ENCODE measurements at regions not wholly inside any gene's neighbourhood (a gene's known extent, or its start where the extent isn't known, plus 50 kb on each side); places are given as distances from the start of the nearest gene placed in this dataset.
"Not testable (repeated sequence)": the region's sequence is repeated elsewhere in the genome, so short reads cannot be mapped to it uniquely, and the experiment has no call there.

DNA sequence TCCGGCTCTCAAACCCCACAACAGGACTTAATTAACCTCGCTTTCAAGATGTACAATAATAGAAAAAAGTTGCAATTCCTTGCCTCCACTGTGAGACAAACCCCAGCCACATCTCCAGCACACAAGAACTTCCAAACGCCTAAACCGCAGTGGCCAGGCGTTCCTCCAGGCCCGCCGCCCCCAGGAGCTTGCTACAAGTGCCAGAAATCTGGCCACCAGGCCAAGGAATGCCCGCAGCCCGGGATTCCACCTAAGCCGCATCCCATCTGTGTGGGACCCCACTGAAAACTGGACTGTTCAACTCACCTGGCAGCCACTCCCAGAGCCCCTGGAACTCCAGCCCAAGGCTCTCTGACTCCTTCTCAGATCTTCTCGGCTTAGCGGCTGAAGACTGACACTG is 262.5 kb downstream of the SMARCA2 start:
- DNase-seq (ENCODE audit: low read depth) = not testable (repeated sequence)

DNA sequence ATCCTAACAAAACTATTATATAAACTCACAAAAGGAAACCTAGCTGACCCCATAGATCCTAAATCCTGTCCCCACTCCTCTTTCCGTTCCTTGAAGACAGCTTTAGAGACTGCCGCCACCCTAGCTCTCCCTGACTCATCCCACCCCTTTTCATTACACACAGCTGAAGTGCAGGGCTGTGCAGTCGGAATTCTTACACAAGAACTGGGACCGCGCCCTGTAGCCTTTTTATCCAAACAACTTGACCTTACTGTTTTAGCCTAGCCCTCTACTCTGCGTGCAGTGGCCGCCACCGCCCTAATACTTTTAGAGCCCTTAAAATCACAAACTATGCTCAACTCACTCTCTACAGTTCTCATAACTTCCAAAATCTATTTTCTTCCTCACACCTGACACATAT is 264.0 kb downstream of the SMARCA2 start:
- DNase-seq (ENCODE audit: low read depth) = not testable (repeated sequence)

DNA sequence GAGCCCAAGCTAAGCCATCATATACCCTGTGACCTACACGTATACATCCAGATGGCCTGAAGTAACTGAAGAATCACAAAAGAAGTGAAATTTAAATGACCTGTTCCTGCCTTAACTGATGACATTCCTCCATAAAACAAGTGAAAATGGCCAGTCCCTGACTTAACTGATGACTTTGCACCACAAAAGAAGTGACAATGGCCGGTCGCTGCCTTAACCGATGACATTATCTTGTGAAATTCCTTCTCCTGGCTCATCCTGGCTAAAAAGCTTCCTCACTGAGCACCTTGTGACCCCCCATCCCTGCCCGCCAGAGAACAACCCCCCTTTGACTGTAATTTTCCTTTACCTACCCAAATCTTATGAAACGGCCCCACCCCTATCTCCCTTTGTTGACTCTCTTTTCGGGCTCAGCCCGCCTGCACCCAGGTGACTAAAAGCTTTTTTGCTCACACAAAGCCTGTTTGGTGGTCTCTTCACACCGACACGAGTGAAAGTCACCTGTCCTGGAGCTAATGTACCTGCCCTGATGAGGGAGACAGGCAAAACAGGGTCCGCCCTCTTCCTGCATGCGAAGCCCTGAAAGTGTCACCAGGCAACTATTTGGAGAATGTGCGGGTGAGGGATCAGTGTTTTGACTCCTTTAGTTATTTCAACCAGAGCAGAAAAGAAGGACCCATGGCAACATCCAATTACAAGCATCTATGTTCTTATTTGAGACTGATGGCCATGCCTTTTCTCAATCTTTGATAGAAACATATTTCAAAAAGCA is 266.1 kb downstream of the SMARCA2 start:
- no peak for DNase-seq (ENCODE audit: low read depth)

DNA sequence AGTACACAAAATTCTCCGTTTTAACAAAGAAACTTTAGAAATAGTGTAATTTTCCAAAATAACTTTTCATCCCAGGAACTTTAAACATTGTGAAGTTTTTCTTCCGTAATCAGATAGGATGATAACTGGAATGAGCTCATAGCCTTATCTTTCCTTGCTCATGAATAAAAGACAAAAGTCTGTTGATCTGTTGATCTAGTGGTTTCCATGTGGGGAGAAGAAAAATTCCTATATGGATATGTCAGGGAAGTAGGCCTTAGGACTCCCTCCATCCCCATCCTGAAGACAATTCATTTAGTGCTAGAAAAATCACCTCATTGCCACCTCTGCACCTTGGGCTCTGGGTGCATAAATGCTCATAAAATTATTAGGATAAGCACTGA is 266.6 kb downstream of the SMARCA2 start:
- no peak for DNase-seq (ENCODE audit: low read depth)

DNA sequence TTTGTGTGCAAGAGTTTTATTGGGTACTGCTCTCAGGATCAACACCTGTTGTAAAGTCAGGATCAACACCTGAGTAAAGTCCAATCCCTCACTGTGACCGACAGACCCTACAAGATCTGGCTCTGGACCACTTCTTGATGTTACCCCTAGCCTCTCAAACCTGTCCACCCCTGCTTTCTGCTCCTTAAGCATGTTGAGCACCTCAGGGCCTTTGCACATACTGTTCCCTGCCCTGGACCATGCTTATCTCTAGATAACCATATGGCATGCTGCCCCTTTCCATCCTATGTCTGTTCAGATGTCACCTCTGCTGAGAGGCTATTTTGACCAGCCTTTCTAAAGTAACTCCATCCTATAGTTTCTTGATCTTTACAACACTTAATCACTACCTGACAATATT is 269.6 kb downstream of the SMARCA2 start:
- DNase-seq (ENCODE audit: low read depth) = no peak

DNA sequence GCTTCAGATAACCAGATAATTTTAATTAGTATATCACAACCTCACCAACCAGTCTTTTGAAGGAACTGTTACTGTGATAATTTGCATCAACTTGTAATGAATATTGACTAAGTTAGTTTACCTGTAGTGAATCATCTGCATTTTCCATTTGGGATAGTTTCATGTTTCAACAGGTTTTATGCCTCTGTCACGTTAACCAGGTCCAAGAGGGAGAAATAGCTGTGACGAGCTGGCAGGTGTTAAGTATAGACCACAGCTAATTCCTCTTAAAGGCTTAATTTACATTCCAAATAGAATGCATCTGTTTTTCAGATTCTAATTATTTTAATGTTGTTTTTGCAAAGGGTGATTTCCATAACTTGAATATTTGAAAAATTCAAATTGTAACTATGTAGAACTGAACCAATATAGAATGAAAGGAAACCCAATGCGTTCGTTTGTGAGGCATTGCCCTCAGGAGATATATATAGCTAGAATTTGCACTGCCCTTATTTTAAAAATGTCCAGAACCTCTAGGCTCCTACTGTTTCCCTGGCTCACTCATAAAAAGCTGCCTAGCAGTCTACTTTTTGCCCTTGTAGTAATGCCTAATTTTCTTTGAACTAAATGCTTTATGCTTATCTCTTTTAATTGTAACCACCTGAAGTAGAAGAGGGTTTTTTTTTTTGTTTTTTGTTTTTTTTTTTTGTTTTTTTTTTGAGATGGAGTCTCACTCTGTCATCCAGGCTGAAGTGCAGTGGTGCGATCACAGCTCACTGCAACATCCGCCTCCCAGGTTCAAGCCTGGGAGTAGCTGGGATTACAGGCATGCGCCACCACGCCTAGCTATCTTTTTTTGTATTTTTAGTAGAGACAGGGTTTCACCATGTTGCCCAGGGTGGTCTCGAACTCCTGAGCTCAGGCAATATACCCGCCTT is 270.5 kb downstream of the SMARCA2 start:
- DNase-seq (ENCODE audit: low read depth) = no peak

DNA sequence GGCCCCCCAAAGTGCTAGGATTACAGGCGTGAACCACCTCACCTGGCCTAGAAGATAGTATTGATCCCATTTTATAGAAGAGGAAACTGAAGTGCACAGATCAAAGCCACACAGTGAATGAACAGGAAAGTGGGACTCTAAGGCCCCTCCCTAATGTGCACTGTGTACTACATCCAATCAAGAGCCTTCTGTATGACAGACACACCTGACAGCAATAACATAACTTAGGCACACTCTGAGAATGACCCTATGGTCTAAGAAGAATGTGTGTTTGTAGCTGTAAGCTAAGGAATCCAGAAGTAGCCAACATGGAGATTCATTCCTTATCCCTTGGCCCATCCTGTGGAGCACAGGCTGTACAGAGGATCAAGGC is 271.2 kb downstream of the SMARCA2 start:
- no peak for DNase-seq (ENCODE audit: low read depth)

DNA sequence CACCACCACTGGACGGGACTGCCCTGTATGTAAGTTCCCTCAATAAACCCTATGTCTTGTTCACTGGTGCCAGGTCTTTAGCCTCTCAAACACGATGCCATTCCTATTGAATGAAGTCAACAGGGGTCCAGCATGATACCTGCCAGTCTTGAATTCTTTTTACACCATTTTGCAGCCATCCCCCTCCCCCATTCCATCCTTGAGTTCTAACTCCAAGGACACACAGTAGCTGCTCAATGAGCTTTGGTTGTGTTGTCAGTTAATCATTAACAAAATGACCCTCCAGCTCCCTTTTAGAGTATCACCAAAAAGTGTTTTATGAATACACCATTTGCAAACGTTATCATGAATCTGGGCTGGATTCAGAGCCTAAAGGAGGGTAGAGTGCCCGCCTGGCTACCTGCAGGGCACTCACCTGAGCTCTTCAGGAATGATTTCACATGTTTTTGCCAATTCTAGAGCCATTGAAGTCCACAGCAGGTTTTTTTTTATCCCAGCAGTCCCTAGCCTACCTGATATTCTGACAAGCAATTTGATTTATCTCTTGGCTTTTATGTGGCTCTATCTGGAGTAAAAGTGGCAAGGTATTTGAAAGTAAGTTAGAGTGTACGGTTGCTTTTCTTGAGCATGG is 271.8 kb downstream of the SMARCA2 start:
- no peak for DNase-seq (ENCODE audit: low read depth)

DNA sequence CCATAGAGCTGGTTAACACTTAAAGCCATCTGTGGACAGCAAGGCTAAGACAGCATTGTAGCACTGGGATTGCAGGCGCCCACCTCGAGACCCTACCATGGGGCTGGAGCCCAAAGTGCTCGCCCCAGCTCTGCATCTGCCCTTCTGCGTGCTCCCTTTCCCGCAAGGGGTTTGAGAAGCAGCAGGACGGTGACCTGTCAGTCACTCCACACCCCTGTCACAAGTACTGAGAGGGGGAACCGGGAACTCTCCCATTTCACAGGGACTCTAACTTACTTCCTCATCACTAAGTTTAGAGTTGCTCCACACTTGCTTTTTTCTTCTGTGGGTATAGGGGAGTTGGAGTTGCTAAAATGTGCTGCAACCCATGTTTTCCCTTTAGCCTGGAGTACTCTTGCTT is 273.2 kb downstream of the SMARCA2 start:
- no peak for DNase-seq (ENCODE audit: low read depth)

DNA sequence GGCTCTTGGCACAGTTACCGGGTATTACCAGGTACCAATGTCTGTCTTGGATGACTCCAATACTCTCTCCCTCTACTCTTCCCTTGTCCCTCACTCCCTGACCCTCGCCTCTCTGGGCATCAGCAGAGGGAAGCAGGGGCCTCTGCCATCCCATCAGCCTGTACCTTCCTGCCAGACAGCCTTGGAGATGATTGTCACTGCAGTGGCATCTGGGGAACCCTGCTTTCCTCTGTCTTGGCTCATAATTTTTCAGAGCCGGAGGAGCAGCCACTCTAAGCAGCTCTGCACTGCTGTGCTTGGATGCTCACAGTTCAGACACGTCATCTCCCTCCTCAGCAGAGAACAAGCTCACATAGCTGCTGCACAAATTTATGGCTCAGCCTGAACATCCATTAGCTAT is 274.1 kb downstream of the SMARCA2 start:
- no peak for DNase-seq (ENCODE audit: low read depth)

DNA sequence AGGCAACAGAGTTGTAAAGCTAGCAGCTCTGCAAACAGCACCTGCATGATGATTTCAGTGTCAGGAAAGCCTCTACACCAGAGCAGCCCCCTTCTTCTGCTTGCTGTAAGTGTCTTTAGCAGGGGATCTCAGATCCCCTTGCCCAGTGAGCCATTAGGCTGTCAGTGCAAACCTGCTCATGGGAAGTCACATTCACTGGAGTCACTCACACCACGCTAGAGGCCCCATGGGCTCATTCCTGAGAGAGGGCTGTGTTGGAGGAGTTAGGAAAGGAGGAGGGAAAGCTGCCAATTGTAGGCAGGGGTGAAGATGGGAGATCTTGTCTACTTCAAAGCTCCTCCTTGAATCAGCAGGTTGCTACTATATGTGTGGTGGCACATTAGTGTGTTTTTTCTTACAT is 275.2 kb downstream of the SMARCA2 start:
- DNase-seq (ENCODE audit: low read depth) = no peak

DNA sequence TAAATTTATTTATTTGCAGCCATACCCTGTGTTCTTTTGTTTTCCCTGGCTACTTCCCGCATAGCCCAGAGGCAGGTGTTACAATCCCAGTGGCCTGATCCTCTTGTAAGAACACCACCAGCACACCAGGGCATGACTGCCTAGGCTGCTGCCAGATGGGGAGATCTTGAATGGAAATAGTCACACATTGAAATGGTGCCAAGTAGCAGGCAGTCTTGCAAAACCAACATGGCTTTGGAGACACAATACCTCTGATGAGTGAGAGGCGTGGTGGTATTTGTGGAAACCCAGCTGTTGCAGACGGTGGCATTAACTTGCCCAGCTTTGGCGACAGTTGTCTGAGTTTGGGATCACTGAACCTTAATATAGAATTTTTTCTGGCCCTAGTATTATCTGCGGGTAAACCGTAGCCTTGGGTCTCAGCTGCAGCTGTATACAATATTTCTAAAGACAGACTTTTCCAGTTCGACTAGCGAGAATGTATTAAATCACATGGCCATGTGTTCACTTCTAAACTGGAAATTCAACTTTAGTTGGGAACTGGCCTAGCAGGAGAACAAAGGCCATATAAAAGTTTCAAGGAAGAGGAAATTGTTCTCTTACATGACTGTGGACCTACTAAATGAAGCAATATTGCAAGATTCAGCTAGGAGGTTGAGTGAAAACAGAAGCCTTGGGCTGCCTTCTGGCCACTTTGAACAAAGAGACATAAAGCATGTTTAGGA is 277.0 kb downstream of the SMARCA2 start:
- DNase-seq (ENCODE audit: low read depth) = no peak

DNA sequence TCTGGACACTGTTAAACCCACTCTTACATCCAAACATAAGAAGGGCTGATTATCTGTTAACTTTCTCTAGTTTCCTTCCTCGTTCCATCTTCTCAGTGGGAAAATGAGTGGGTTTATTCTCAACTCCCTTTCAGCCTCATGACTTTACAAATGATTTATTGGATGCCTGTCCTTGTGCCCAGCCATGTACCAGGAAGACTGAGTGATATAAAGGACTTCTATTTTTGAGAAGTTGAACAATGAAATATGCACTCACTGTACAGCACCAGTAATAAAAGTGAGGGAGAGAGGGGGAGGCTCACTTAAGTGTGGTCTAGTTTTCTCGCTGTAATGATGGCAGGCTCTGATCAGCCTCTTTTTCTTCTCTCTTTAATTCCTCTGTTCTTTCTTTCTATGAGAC is 277.6 kb downstream of the SMARCA2 start:
- DNase-seq (ENCODE audit: low read depth) = no peak

DNA sequence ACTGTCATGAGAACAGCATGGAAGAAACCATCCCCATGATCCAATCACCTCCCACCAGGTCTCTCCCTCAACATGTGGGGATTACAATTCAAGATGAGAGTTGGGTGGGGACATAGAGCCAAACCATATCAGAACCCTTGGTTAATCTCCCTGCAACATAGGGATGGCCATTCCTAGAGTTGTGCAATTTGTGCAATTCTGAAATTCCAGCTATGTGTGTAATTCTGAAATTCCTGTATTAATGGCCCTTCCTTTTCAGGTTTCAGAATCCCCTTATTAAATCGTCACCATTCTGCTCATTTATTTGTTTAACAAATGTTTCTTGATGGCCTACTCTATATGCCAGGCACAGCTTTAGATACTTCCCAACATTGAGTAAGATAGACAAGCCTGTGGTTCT is 282.6 kb downstream of the SMARCA2 start:
- no peak for DNase-seq (ENCODE audit: low read depth)

DNA sequence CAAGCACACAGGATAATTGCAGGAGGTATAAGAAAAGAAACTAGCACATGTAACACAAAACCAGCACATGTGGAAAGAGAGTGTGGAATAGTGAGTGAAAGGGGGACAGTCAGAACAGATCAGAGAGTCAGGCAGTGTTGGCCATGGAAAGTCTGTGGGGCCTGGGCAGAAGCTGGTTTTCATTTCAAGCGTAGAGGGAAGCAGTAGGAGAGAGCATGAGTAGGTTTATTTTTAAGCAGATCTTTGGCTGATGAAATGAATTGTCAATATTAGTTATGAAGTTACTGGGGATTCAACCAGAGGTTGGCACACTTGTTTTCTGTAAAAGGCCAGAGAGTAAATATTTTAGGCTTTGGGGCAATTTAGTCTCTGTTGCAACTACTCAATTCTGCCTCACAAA is 283.1 kb downstream of the SMARCA2 start:
- DNase-seq (ENCODE audit: low read depth) = no peak

DNA sequence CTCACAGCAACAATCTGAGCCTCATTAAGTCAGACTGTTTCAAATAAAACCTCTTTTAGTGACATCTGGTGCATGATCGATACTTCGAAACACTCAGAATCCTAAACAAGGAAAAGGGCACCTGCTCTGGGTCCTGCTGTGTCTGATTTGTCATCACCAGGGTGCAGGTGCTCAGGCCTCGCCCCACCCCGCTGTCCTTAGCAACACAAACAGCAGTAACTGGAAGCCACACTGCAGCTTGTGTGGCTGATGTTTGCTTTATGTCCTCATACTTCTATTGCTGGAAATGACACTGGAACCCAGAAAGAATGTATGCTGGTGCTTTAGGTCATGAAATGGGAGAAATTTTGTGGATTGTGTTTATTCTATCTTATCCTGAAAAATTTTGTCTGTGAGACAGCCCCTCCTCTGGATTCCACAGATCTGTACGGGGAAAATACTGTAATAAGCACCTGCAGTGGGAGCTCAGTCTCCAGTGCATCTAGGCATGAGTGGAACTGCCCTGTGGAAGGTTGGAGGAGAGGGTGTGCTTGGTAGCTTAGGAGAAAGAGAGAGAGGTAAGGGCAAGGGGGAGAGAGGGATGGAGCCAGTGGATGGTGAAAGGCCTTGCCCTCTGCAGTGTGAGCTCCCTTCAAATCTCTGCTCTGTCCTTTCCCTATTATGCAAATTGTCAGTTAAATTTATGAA is 284.2 kb downstream of the SMARCA2 start:
- DNase-seq (ENCODE audit: low read depth) = no peak

DNA sequence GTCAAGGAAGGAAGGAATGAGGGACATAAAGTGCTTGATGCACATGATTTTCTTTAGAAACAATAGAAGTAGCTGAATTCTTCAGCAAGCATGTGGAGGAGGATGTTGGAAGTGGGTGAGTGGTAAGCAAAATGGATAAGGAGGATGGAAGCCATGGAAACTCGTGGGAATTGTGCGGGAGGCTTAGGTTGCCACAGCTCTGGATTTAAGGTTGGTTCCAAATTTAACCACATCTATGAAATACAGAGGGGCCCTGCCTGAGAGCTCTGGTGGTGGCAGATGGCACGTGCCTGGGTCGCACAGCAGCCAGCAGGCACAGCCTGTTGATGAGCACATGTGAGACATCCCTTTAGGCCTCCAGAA is 284.7 kb downstream of the SMARCA2 start:
- DNase-seq (ENCODE audit: low read depth) = no peak

DNA sequence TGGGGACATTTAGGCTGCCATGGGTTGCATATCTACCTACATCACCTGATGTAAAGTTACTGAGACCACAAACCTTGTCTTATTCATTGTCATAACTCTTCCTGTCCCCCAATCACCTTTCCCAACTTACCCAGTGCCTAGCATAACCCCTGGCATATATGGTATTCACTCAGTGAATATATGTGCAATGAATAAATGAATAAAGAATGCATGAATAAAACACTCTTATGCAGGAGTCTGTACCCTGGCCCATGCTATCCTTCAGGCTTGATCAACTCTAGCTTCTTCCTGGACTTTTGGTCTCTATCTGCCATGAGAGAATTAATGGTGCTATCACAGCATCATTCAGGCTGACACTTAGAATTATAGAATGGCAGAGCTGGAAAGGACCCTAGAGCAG is 285.2 kb downstream of the SMARCA2 start:
- DNase-seq (ENCODE audit: low read depth) = no peak

DNA sequence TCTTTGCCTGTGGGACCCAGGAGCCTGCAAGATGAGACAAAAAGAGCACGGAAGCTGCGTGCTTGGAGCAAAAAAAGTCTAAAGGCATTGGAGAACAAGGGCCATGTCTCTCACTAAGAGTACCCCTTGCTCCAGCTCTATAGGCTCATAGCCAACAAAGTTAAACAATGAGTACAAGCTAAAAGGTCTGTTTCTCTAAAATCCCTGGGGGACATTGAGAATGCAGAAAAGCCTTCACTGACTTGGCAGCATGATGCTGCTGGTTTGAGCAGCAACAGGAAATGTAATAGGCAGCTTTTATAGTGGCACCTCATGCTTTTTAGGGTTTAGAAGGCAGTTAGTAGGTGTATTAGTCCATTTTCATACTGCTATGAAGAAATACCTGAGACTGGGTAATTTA is 287.5 kb downstream of the SMARCA2 start:
- no peak for DNase-seq (ENCODE audit: low read depth)

DNA sequence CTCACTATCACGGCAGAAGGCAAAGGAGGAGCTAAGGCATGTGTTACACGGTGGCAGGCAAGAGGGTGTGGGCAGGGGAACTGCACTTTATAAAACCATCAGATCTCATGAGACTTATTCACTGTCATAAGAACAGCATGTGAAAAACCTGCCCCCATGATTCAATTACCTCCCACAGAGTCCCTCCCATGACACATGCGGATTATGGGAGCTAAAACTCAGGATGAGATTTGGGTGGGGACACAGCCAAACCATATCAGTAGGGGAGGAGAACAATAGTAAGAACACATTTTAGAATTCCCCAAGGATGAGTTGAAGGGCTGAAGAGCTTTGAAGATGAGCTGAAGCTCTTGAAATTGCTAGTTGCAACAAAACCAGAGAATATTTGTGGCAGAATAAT is 287.9 kb downstream of the SMARCA2 start:
- DNase-seq (ENCODE audit: low read depth) = no peak

DNA sequence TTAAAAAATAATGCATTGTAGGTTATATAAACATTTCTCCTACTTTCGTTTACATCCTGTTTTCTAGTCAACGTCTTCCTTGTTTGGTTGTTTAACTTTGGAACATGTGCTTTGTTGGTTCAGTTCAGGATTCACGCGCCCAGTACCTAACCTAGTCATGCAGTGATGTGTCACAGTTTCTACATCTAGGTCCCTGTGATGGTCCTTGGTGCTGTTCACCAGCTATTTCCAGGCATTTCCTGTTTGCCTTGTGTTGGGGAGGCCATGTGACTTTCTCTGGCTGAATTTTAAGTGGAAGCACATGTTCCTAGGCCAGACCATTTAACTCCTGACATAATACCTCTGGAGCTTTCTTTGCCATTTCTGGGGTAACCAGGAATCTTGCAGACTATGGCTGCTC is 292.3 kb downstream of the SMARCA2 start:
- DNase-seq (ENCODE audit: low read depth) = no peak

DNA sequence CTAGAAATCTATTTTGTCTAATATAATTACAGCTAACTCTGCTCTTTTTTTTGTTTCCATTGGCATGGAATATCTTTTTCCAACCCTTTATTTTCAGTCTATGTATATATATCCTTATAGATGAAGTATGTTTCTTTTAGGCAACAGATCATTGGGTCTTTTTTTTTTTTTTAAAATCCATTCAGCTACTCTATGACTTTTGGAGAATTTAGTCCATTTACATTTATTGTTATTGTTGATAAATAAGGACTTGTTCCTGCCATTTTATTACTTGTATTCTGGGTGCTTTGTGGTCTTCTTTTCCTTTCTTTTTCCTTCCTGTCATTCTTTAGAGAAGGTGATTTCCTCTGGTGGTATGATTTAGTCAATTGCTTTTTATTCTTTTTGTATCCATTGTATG is 296.8 kb downstream of the SMARCA2 start:
- no peak for DNase-seq (ENCODE audit: low read depth)
